ENCODE measurements at regions not wholly inside any gene's neighbourhood (a gene's known extent, or its start where the extent isn't known, plus 50 kb on each side); places are given as distances from the start of the nearest gene placed in this dataset.

DNA sequence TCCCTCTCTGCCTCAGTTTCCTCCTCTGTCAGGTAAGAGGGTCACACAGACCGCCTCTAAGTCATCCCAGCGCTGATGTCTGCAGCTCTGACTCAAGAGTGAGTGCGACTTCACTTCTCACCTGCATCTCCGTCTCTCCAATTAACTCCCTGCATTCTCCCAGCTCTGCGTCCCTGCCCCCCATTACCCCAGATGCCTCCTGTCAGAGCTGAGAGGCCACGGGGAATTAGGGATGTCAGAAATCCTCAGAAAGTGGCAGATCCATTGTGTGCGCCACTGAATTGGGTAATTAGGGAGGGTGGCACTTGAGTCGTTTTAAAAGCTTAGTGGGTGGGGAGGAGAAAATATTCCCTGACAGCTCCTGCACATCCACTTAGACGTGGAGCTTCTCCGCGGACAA is 885.4 kb upstream of the EEF2KMT start:
- TF ChIP-seq, protein P1, sequence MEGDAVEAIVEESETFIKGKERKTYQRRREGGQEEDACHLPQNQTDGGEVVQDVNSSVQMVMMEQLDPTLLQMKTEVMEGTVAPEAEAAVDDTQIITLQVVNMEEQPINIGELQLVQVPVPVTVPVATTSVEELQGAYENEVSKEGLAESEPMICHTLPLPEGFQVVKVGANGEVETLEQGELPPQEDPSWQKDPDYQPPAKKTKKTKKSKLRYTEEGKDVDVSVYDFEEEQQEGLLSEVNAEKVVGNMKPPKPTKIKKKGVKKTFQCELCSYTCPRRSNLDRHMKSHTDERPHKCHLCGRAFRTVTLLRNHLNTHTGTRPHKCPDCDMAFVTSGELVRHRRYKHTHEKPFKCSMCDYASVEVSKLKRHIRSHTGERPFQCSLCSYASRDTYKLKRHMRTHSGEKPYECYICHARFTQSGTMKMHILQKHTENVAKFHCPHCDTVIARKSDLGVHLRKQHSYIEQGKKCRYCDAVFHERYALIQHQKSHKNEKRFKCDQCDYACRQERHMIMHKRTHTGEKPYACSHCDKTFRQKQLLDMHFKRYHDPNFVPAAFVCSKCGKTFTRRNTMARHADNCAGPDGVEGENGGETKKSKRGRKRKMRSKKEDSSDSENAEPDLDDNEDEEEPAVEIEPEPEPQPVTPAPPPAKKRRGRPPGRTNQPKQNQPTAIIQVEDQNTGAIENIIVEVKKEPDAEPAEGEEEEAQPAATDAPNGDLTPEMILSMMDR (conservative IDR thresholded peaks at IDR 0.05; ENCODE audit: low read length): no peak
- TF ChIP-seq EZH2phosphoT487 (IDR thresholded peaks at IDR 0.05; ENCODE audit: borderline replicate concordance, low read depth, low read length): no peak
